EH (cell line): ENCODE measurements at regions not wholly inside any gene's neighbourhood (a gene's known extent, or its start where the extent isn't known, plus 50 kb on each side); places are given as distances from the start of the nearest gene placed in this dataset.

Experiments
- DNase-seq: peaks from one replicate; pipeline ENCODE4 v3.0.0-alpha.2; 2015; ENCODE audit warnings: low read depth

DNA sequence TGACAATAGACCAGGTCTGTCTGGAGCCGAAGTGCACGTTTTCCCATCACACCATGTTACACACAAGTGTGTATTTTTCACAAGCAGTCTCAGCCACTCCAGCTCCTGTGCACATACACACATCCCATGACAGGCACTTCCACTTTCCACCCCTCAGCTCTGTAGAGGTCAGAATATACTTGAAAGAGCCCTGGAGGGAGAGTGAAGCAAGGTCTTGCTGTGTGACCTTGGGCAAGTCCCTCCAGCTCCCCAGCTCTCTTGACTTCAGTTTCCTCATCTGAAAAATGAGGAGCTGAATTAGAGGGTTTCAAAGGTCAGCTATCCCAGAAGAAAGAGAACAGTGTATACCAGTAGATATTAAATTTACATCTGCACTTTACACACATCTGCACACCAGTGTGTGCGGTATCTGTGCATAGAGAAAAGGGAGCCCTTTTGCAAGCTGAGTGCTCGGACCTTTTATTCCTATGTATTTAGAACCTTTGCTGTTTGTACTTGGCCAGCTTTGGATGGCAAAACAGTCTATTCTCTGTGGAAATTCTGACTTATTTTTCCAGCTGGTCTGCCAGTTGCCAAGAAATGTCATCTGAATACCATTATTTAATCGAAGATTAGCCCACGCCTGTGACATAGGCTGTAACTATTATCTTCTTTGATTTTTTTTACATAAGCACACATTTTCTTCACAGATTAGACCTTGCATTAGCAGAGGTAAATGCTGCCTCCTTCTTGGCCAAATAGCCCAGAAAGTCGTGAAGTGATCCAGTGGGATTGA is 528.0 kb downstream of the BNC2 start:
- DNase-seq, result no peak

DNA sequence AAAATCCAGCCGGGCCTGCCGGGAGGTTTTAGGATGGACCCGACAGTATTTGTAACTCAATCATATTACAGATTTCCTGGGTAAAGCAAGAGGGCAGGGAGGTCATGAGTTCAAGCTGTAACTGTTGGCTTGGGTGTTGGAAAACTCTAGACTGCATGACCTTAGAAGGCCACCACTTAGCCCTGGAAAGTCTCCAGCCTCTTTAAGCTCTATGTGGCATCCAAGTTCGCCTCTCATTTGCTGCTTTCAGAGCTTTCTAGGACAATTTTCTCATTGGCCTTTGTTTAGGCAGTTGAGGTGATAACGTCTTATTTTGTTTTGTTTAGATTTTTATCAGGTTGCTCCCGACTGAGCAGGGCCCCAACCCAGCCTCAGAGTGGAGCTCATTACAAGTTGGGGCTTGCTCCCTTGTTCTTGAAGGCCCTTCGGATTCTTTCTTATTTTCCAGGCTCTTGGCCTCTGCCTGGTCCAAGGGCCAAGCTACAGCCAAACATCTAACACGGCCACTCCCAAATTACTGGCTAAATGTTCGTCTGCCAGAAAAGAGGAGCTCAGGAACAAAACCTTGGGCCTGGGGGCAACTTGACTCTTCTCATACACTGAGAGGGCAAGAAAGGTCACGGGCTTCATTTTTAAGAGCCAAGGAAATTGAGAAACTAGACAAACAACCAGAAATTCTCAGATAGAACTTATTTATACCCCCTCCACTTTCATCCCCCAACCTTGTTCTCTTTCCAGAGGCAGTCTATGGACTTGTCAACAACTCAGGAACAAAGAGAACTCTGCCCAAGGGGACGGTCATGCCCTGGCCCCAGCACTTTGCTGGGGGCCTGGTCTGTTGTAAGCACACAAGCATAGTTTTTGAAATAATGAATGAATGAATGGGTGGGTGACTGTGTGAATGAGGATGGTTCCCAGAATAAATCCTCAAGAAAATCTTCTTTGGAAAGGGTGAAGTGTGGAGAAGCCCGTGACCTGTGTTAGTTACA is 526.9 kb downstream of the BNC2 start:
- peak; percentile 30 for DNase-seq

DNA sequence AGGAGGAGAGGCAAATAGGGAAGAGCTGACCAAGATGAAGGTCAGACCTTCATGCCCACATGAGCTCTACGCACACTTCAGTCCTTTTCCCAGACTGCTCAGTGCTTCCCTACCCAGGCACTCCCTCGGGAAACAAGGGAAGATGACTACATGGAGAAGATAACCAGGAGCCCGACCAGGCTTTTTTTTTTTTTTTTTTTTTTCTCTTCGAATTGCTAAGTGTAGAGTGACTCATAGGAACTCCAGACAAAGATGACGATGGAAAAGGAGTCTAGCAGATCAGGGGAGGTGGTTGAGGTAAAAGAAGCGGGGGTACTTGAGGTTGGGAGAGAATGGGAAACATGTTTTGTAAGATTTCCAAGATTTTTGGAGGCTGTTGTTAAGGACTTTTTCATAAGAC is 526.1 kb downstream of the BNC2 start:
- peak; percentile 92 for DNase-seq

DNA sequence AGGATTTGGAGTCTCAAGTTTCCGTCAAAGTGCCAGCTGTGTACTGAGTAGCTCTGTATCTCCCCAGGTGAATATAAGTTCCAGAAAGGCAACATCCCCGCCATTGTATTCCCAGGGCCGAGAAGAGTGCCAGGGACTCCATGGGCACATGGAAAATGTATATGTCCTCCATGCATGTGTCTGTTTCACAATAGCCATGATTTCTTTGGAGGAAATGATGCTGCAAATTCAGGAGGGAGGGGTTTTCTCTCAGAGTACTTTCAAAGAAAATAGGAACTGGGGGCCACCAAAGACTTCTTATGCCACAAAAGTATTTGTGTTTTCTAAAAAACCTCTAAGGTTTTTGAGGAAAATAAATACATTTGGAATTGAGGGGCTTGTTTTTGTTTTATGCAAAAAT is 524.6 kb downstream of the BNC2 start:
- DNase-seq, result no peak

DNA sequence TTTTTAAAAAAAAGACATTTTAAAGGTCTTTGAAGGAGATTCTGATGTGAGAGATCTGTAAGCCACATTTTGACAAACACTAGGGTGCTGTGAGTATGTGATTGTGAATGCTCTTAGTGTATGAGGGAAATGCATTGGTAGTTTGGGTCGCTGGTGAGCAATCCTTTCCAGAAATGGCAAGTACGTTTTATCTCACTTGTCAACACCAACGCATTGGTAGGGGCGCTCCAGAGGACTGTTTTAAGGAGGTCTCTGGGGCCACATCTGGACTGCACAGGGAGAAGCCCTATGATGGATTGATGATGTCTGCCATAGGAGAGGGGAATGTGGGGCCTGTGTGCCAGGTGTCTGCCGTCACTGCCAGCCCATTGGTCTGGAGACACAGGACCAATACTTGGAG is 522.6 kb downstream of the BNC2 start:
- no peak for DNase-seq

DNA sequence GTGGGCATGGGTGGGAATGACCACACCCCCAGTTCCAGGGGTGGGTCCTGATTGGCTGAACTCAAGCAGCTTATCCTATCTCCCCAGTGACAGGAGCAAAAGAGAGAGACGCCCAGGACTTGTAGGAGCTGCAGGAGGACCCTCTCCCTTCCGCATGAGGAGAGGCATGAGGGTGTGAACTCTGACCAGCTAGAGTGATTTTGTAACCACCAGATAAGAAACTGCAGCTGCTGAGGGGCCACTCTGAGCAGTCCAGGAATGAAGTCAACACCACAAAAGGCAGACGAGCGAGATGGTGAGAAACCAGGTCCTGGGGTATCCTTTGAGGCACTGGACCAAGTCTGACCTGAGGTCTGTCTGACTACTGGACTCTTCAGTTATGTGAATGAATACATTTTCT is 521.9 kb downstream of the BNC2 start:
- no peak for DNase-seq

DNA sequence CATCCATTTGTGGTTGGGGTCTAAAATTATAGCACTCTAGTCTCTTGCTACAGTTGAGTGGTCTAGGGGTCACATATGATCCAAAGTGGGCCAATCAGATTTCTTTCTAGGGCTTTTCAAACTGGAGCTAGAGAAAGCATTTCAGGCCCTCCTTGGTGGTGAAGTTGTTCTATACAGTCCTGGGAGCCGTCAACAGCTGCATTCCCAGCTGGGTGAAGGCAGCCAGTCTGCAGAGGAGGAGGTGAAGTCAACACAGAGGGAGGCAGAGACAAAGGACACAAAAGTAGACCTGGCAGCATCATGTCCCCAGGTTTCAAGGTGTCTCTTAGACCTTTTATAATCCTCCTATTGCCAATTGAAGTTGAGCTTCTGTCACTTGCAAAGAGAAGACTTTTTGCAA is 518.2 kb downstream of the BNC2 start:
- DNase-seq, result no peak

DNA sequence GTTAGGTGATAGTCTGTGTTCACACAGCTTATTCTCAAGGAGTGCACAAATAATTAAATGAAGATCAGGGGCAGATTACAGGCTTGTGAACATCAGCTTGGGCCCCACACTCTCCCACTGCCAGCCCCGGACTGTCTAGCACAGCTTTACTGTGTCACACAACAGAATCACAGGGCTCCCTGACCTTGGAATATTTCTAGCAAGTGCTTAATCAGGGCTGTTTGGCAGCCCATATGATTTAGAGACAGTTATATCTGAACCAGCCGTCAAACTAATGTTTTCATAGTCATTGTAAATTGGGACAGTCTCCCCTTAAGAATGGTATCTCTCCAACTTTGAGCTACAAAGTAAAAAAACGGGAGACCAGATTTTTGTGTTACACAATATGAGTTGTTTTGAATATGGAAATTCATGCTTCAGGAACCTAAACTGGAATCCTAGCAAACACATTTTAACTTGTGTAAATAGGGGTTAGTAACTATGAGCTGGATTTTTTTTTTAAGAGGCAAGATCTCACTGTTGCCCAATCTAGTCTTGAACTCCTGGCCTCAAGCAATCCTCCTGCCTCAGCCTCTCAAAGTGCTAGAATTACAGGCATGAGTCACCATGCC is 517.6 kb downstream of the BNC2 start:
- DNase-seq, result peak; percentile 54

DNA sequence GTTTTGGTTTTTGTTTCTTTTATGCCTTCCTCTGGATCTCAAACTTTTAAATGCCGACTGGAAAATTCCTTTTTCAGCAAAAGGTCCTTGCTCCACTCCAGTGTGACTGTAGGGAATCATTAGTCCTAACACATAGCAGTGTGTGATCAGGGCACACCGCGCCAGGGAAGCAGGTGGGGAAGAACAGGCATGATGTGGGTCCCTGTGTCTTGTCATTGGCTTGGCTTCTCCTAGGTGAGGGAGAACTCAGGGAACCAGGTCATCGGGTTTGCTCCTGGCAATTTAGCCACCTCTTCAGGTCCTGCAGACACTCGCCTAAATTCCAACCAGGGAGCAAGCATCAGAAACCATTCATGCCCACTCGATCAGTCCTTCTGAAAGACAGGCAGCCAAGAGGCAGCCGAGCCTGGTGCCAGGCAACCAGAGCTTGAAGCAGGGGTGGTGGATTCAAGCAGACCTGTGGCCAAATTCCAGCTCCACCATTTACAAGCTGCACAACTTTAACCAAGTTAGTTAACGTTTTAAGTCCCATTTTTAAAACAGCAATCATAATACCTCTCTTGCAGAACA is 514.2 kb downstream of the BNC2 start:
- no peak for DNase-seq

DNA sequence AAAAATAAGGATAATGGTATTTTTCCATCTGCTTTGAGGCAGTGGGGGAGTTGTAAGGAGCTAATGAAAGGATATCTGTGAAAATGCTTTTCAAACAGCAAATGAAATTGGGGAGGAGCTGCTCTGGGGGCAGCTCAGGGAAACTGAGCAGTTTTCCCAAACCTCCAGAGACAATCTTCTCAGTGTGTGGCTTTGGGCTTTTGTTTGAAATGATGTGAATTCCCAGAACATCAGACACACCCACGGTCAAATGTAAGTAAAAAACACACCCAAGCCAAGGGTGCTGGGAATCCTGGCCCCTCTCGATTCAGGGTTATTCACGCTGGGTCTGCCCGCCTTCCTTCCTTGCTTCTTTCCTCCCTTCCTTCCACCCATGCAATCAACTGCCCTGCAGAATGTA is 512.6 kb downstream of the BNC2 start:
- no peak for DNase-seq

DNA sequence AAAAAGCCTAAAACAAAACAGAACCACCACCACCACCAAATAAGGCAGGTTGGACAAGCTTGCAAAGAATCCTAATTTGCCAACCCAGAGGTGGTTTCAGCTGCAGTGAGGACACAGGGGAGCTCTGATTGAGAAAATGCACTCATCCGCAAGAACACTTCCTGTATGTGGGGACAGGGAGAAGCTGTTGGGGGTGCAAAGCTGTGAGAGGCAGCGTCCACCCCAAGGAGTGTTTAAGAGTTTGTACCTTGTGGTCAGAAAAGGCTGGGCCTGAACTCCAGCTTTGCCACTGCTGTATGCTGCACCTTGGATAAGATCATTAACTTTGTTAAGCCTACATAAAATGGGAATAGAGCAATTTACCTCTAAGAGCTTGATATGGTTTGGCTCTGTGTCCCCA is 511.7 kb downstream of the BNC2 start:
- DNase-seq, result no peak
